ENCODE measurements at regions not wholly inside any gene's neighbourhood (a gene's known extent, or its start where the extent isn't known, plus 50 kb on each side); places are given as distances from the start of the nearest gene placed in this dataset.

DNA sequence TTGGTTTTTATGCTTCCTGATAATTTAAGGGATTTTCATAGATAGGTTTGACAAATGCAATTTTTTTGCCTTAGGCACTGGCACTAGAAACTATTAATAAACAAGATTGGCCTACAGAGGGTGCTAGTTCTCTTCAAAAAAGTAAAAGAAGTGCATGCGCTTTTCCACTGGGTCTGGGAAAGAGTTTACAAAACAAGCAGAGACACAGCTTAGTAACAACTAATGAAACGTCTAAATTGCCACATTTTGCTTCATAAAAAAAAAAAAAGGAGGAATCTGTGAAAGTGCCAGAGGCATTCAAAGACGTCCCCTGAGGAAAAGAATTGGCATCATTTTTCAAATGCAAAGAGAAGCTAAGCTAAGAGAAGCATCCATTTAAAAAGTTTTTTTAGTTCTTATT, 58.3 kb upstream of the EEA1 start:
- TF ChIP-seq, protein P1, sequence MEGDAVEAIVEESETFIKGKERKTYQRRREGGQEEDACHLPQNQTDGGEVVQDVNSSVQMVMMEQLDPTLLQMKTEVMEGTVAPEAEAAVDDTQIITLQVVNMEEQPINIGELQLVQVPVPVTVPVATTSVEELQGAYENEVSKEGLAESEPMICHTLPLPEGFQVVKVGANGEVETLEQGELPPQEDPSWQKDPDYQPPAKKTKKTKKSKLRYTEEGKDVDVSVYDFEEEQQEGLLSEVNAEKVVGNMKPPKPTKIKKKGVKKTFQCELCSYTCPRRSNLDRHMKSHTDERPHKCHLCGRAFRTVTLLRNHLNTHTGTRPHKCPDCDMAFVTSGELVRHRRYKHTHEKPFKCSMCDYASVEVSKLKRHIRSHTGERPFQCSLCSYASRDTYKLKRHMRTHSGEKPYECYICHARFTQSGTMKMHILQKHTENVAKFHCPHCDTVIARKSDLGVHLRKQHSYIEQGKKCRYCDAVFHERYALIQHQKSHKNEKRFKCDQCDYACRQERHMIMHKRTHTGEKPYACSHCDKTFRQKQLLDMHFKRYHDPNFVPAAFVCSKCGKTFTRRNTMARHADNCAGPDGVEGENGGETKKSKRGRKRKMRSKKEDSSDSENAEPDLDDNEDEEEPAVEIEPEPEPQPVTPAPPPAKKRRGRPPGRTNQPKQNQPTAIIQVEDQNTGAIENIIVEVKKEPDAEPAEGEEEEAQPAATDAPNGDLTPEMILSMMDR (IDR thresholded peaks at IDR 0.05): peak; percentile 35 to 66 (median 44)
- no peak for DNase-seq (ENCODE audit: low spot score in 2 of 2)
- H3K9me3 ChIP-seq: no peaks in the 10 kb centered on the region
- peak overlapping the region; percentile 46 to 50 for H3K27ac ChIP-seq
- H3K4me1 ChIP-seq: peaks cover 0 to 4% of the 10 kb centered on the region in 2 donors
- H3K27me3 ChIP-seq: no peaks in the 10 kb centered on the region
- intact Hi-C loops (cut with DNase I): loop anchor here (2.0 to 5.0 kb wide), 5 partner anchors 140 to 431 kb away; partner anchors contain the start of gene NUDT4
- H3K4me3 ChIP-seq: no peak overlapping the region
- no peaks in the 10 kb centered on the region for H3K36me3 ChIP-seq

DNA sequence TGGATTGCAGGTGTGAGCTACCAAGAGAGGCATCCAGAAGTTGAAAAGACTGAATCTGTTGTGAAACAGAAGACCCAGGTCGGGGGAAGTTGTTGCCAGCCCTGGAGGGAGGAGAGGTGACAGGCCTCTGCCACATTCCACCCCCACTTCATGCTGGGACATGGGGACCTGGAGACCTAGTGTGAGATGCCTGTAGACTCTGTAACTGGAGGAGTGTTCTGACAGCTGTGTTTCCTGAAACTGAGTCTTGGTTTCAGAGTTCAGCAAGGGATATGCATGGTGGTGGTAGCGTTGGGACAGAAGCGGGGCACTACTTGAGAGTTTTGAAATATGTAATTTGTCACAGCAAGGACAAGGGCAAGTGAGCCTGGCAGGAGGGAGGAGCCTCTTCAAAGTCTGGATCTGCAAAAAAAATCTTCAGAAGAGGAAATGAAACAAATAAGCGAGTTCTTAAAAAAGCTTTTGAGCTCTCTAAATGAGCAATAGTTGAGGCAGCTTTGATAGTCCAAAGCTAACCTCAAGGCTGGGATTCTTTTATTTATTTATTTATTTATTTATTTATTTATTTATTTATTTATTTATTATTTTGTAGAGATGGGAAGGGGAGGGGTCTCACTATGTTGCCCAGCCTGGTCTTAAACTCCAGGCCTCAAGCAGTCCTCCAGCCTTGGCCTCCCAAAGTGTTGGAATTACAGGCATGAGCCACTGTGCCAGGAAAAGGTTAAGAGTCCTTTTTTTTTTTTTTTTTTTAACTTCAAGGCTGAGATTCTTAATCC, 58.9 kb upstream of the EEA1 start:
- Histone ChIP-seq H3K9me3 (no peaks in the 10 kb centered on the region), H3K27me3 (no peaks in the 10 kb centered on the region), H3K4me3 (no peak overlapping the region), H3K27ac (peak overlapping the region; percentile 46 to 50), H3K4me1 (peaks cover 0 to 4% of the 10 kb centered on the region in 2 donors), H3K36me3 (no peaks in the 10 kb centered on the region)
- TF ChIP-seq, protein P1 (IDR thresholded peaks at IDR 0.05): no peak
- peak in 1 of 2 donors; percentile 69 for DNase-seq (ENCODE audit: low spot score in 2 of 2)
- intact Hi-C loops (cut with DNase I): loop anchor here (2.0 to 5.0 kb wide), 5 partner anchors 139 to 431 kb away; partner anchors contain the start of gene NUDT4

DNA sequence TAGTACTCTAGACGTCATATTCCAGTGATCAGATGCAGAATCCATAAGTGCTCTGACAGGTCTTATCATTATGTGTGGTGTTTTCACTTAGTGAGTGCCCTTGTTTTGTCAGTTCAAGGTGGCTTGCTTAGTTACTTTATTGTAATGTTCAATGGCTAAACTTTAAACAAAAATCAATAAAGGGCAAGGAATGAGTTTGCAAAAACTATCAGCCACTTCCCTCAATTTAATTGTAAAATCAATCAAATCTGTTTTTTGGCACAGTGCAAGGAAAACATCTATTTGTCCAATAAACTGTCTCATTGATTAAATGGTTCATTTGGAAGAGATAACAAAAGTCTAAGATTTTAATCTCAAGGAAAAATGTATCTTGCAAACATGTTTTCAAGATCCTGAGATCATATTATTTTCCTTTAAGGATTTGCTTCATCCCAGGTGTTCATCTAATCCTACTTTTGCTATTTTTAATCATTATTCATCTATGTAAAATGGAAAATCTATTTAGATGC, 59.6 kb upstream of the EEA1 start:
- Histone ChIP-seq H3K4me1 (peaks cover 0 to 4% of the 10 kb centered on the region in 2 donors), H3K4me3 (no peak overlapping the region), H3K36me3 (no peaks in the 10 kb centered on the region), H3K27me3 (no peaks in the 10 kb centered on the region), H3K9me3 (no peaks in the 10 kb centered on the region), H3K27ac (peak overlapping the region in 1 of 2 donors; percentile 26)
- intact Hi-C loops (cut with DNase I): loop anchor here (5.0 kb wide), 3 partner anchors 139 to 389 kb away; partner anchors contain the start of gene NUDT4
- DNase-seq (ENCODE audit: low spot score in 2 of 2): no peak
- TF ChIP-seq, protein P1 (IDR thresholded peaks at IDR 0.05): no peak

DNA sequence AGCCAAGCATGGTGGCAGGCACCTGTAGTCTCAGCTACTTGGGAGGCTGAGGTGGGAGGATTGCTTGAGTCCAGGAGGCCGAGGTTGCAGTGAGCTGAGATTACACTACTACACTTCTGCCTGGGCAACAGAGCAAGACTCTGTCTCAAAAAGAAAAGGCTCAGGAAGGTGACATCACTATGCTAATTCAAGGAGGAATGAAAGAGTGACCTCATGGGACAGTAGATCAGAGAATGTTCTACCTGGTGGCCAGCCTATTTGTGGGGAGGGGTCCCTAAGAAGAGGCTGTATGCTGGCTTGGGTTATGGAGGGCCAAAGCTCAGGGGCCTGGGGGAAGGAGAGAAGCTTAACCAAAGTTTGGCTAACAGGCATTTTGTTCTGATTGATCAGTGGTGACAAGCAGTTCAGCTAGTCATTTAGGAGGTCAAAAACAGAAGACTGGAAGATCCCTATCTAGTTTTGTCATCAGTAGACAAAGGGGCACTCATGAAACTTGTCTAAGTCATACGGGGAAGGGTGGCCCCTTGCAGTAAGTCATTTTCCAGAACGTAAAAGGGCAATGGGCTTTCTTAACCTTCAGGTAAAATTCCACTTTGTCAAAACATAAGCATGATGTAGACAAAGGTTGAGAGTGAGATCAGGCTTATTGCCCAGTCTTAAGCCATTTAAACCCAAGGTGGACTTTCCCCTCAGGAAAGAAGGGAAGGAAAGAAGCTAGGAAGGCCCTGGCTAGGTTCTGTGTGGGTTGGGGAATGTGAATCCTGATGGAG, 60.8 kb upstream of the EEA1 start:
- no peak for DNase-seq (ENCODE audit: low spot score in 2 of 2)
- no peak overlapping the region for H3K27ac ChIP-seq
- no peak overlapping the region for H3K4me3 ChIP-seq
- H3K4me1 ChIP-seq: peaks cover 0 to 4% of the 10 kb centered on the region in 2 donors
- H3K9me3 ChIP-seq: no peaks in the 10 kb centered on the region
- H3K27me3 ChIP-seq: no peaks in the 10 kb centered on the region
- intact Hi-C loops (cut with DNase I): loop anchor here (5.0 kb wide), 3 partner anchors 137 to 387 kb away; partner anchors contain the start of gene NUDT4
- TF ChIP-seq, protein P1 (IDR thresholded peaks at IDR 0.05): no peak
- no peaks in the 10 kb centered on the region for H3K36me3 ChIP-seq

DNA sequence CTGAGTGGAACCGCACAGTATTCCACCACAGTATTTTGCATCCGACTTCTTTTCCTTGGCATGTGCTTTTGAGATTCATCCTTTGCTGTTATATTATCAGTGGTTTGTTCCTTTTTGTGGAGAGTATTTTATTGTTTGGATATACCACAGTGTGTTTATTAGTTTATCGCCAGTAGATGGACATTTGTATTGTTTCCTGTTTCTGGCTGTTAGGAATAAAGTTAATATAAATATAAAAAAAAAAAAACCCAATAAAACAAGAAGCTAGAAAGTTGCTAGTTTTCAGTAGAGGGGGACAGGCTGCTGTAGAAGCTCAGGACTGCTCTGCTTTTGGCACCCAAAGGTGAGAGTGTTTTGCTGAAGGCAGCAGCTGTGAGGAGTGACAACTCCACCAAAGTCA, 62.0 kb upstream of the EEA1 start:
- Histone ChIP-seq H3K27ac (no peak overlapping the region), H3K4me3 (no peak overlapping the region), H3K27me3 (no peaks in the 10 kb centered on the region), H3K9me3 (no peaks in the 10 kb centered on the region), H3K36me3 (no peaks in the 10 kb centered on the region), H3K4me1 (peaks cover 0 to 4% of the 10 kb centered on the region in 2 donors)
- intact Hi-C loops (cut with DNase I): no loop called here
- no peak for DNase-seq (ENCODE audit: low spot score in 2 of 2)
- TF ChIP-seq, protein P1 (IDR thresholded peaks at IDR 0.05): no peak
